ENCODE measurements at regions not wholly inside any gene's neighbourhood (a gene's known extent, or its start where the extent isn't known, plus 50 kb on each side); places are given as distances from the start of the nearest gene placed in this dataset.

- TF ChIP-seq ZFP3 (CRISPR knock-in tag; IDR thresholded peaks at IDR 0.05), result no peak
- no peak for TF ChIP-seq ZFP30 (CRISPR knock-in tag; IDR thresholded peaks at IDR 0.05)
- TF ChIP-seq PATZ1 (CRISPR knock-in tag; IDR thresholded peaks at IDR 0.05; ENCODE audit: borderline replicate concordance), result no peak
- no peak for TF ChIP-seq TOX (CRISPR knock-in tag; IDR thresholded peaks at IDR 0.05; ENCODE audit: borderline replicate concordance)
- no peak for TF ChIP-seq BACH2 (CRISPR knock-in tag; IDR thresholded peaks at IDR 0.05; ENCODE audit: borderline replicate concordance)
- no peak for TF ChIP-seq ZC3H10 (CRISPR knock-in tag; IDR thresholded peaks at IDR 0.05)
- no peak for TF ChIP-seq ZNF70 (CRISPR knock-in tag; IDR thresholded peaks at IDR 0.05)
Measured at GRCh38 chr3:6088433-6088832, 772.5 kb upstream of the GRM7 start.

GRCh38 chr3:6089780-6090179 lies 771.1 kb upstream of the GRM7 start:
- no peak for TF ChIP-seq TSHZ2 (CRISPR knock-in tag; IDR thresholded peaks at IDR 0.05)
- TF ChIP-seq ISL1 (CRISPR knock-in tag; IDR thresholded peaks at IDR 0.05), result no peak
- TF ChIP-seq ZFP3 (CRISPR knock-in tag; IDR thresholded peaks at IDR 0.05), result no peak
- TF ChIP-seq PATZ1 (CRISPR knock-in tag; IDR thresholded peaks at IDR 0.05; ENCODE audit: borderline replicate concordance), result no peak
- TF ChIP-seq OSR1 (CRISPR knock-in tag; IDR thresholded peaks at IDR 0.05), result no peak
- TF ChIP-seq TCF4 (CRISPR knock-in tag; IDR thresholded peaks at IDR 0.05; ENCODE audit: borderline replicate concordance), result no peak
- no peak for TF ChIP-seq RARB (CRISPR knock-in tag; IDR thresholded peaks at IDR 0.05)
- TF ChIP-seq ESRRG (CRISPR knock-in tag; IDR thresholded peaks at IDR 0.05), result no peak
- no peak for TF ChIP-seq CSDC2 (CRISPR knock-in tag; IDR thresholded peaks at IDR 0.05)
- no peak for TF ChIP-seq PPARA (CRISPR knock-in tag; IDR thresholded peaks at IDR 0.05; ENCODE audit: borderline replicate concordance)
- no peak for TF ChIP-seq ARNTL (CRISPR knock-in tag; IDR thresholded peaks at IDR 0.05; ENCODE audit: borderline replicate concordance, low read depth)
- TF ChIP-seq ZNF70 (CRISPR knock-in tag; IDR thresholded peaks at IDR 0.05), result no peak
- no peak for TF ChIP-seq ZC3H10 (CRISPR knock-in tag; IDR thresholded peaks at IDR 0.05)
- no peak for TF ChIP-seq SNAI2 (CRISPR knock-in tag; IDR thresholded peaks at IDR 0.05)

More at GRCh38 chr3:6088433-6088832, 772.5 kb upstream of the GRM7 start:
- ATAC-seq, result no peak

GRCh38 chr3:6091262-6091661 lies 769.7 kb upstream of the GRM7 start:
- no peak for ATAC-seq
- TF ChIP-seq ZNF565 (CRISPR knock-in tag; conservative IDR thresholded peaks at IDR 0.05; ENCODE audit: low read depth), result no peak
- TF ChIP-seq PPARA (CRISPR knock-in tag; IDR thresholded peaks at IDR 0.05; ENCODE audit: borderline replicate concordance), result no peak
- TF ChIP-seq ZNF70 (CRISPR knock-in tag; IDR thresholded peaks at IDR 0.05), result no peak
- TF ChIP-seq TSHZ2 (CRISPR knock-in tag; IDR thresholded peaks at IDR 0.05), result no peak
- TF ChIP-seq CSRNP3 (CRISPR knock-in tag; IDR thresholded peaks at IDR 0.05), result no peak
- no peak for TF ChIP-seq CSDC2 (CRISPR knock-in tag; IDR thresholded peaks at IDR 0.05)
- no peak for TF ChIP-seq ESRRG (CRISPR knock-in tag; IDR thresholded peaks at IDR 0.05)
- no peak for TF ChIP-seq ZFP30 (CRISPR knock-in tag; IDR thresholded peaks at IDR 0.05)
- TF ChIP-seq OSR1 (CRISPR knock-in tag; IDR thresholded peaks at IDR 0.05), result no peak
- no peak for TF ChIP-seq SNAI2 (CRISPR knock-in tag; IDR thresholded peaks at IDR 0.05)
- no peak for TF ChIP-seq TOX (CRISPR knock-in tag; IDR thresholded peaks at IDR 0.05; ENCODE audit: borderline replicate concordance)
- no peak for TF ChIP-seq BACH2 (CRISPR knock-in tag; IDR thresholded peaks at IDR 0.05; ENCODE audit: borderline replicate concordance)
- TF ChIP-seq RARB (CRISPR knock-in tag; IDR thresholded peaks at IDR 0.05), result no peak
- no peak for TF ChIP-seq POU6F1 (CRISPR knock-in tag; IDR thresholded peaks at IDR 0.05; ENCODE audit: borderline replicate concordance, low read depth)
- no peak for TF ChIP-seq ZFP3 (CRISPR knock-in tag; IDR thresholded peaks at IDR 0.05)
- TF ChIP-seq GLIS3 (CRISPR knock-in tag; IDR thresholded peaks at IDR 0.05), result no peak
- no peak for TF ChIP-seq TCF4 (CRISPR knock-in tag; IDR thresholded peaks at IDR 0.05; ENCODE audit: borderline replicate concordance)
- no peak for TF ChIP-seq ISL1 (CRISPR knock-in tag; IDR thresholded peaks at IDR 0.05)

More at GRCh38 chr3:6089780-6090179, 771.1 kb upstream of the GRM7 start:
- ATAC-seq, result no peak
